MM.1S (cell line): ENCODE measurements at regions not wholly inside any gene's neighbourhood (a gene's known extent, or its start where the extent isn't known, plus 50 kb on each side); places are given as distances from the start of the nearest gene placed in this dataset.

ENCODE experiments used
- DNase-seq: peaks from one replicate; pipeline ENCODE4 v3.0.0-alpha.2; 2015
- H2AFZ ChIP-seq: fragments of 300-600 bp; sonication (generic); 2 replicates; pipeline ENCODE4 v1.6.0; 2016; ENCODE audit warnings: antibody characterized with exemption, low read length
- H3F3A ChIP-seq: fragments of 300-600 bp; sonication (generic); 2 replicates; pipeline ENCODE4 v1.6.1; 2016; ENCODE audit warnings: mild to moderate bottlenecking, antibody characterized with exemption, low read length, moderate library complexity, mixed read lengths; ENCODE audit not compliant: insufficient read depth
- H3K27ac ChIP-seq: fragments of 300-600 bp; sonication (generic); 2 replicates; pipeline ENCODE4 v1.5.1; 2016; ENCODE audit warnings: mild to moderate bottlenecking, low read length
- H3K27me3 ChIP-seq: fragments of 300-600 bp; sonication (generic); replicated peaks from 2 replicates; pipeline ENCODE4 v1.6.0; 2016; ENCODE audit warnings: low read length; ENCODE audit not compliant: insufficient read depth
- H3K36me3 ChIP-seq: fragments of 300-600 bp; sonication (generic); replicated peaks from 2 replicates; pipeline ENCODE4 v1.6.1; 2016; ENCODE audit warnings: mild to moderate bottlenecking, low read length, mixed read lengths; ENCODE audit not compliant: insufficient read depth
- H3K4me1 ChIP-seq: fragments of 300-600 bp; sonication (generic); 2 replicates; pipeline ENCODE4 v1.6.1; 2016; ENCODE audit warnings: low read length, mixed read lengths
- H3K4me2 ChIP-seq: fragments of 300-600 bp; sonication (generic); 2 replicates; pipeline ENCODE4 v1.6.0; 2016; ENCODE audit warnings: low read depth, low read length
- H3K4me3 ChIP-seq: fragments of 300-600 bp; sonication (generic); 2 replicates; pipeline ENCODE4 v1.5.1; 2016; ENCODE audit warnings: low read length, mixed read lengths
- H3K79me2 ChIP-seq: fragments of 300-600 bp; sonication (generic); 2 replicates; pipeline ENCODE4 v1.6.1; 2016; ENCODE audit warnings: mixed run types, low read length, mixed read lengths
- H3K9ac ChIP-seq: fragments of 300-600 bp; sonication (generic); 2 replicates; pipeline ENCODE4 v1.6.1; 2016; ENCODE audit warnings: low read length, mixed read lengths
- H3K9me2 ChIP-seq: fragments of 300-600 bp; sonication (generic); replicated peaks from 2 replicates; pipeline ENCODE4 v1.6.1; 2016; ENCODE audit warnings: mild to moderate bottlenecking, low read length, mixed read lengths; ENCODE audit not compliant: insufficient read depth
- H3K9me3 ChIP-seq: fragments of 300-600 bp; sonication (generic); replicated peaks from 2 replicates; pipeline ENCODE4 v1.6.1; 2016; ENCODE audit warnings: mild to moderate bottlenecking, low read length, mixed read lengths; ENCODE audit not compliant: insufficient read depth
- H4K20me1 ChIP-seq: fragments of 300-600 bp; sonication (generic); 2 replicates; pipeline ENCODE4 v1.6.1; 2016; ENCODE audit warnings: mild to moderate bottlenecking, low read length, moderate library complexity, mixed read lengths; ENCODE audit not compliant: insufficient read depth
- EZH2 ChIP-seq: fragments of 300-600 bp; sonication (generic); optimal IDR thresholded peaks from 2 replicates; pipeline ENCODE3; 2017; ENCODE audit warnings: low read depth, mild to moderate bottlenecking, antibody characterized with exemption, low read length, mixed read lengths
- EZH2phosphoT487 ChIP-seq: fragments of 300-600 bp; sonication (generic); IDR thresholded peaks from 2 replicates; pipeline ENCODE4 v1.6.1; 2018; ENCODE audit warnings: antibody characterized with exemption, low read length
- TF ChIP-seq, protein P1 (sequence below): fragments of 300-600 bp; sonication (generic); IDR thresholded peaks from 2 replicates; pipeline ENCODE4 v1.5.1; 2016; ENCODE audit warnings: antibody characterized with exemption, low read length, mixed read lengths

DNA sequence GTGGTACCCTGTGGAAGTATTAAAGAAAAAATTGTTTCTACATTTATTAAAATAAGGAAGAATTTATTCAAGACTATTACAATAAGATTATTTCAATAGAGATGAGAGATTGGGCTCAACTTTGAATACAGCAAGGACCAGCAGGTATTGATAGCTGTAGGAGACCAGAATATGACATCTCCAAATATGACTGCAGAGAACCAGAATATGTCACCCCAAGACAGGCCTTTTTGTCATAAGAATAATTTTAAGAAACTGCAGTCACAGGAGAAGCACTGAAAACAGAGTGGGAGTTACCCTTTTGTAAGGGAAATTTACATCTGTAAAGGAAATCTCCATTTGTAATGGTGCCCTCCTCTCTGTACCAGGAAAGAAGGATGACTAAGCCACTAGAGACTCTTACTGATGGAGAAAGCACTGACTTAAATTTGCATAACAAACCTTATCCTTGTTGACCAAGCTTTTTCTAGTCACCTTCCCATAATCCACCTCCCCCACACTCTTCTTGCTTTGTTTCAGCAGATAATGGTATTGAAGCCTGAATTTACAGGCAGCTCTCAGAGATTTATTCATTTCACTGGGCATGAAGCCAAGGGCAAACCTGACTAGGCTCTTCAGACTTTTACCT is 145.1 kb upstream of the RMP24 start:
- H3K79me2 ChIP-seq = no peaks in the 10 kb centered on the region
- no peak overlapping the region for H2AFZ ChIP-seq
- H3K27me3 ChIP-seq = no peaks in the 10 kb centered on the region
- H3K9me2 ChIP-seq = no peaks in the 10 kb centered on the region
- no peaks in the 10 kb centered on the region for H3K9me3 ChIP-seq
- no peaks in the 10 kb centered on the region for H3K36me3 ChIP-seq
- no peaks in the 10 kb centered on the region for H3F3A ChIP-seq
- no peak overlapping the region for H3K9ac ChIP-seq
- DNase-seq = no peak
- H3K4me1 ChIP-seq = no peaks in the 10 kb centered on the region
- TF ChIP-seq, protein P1, sequence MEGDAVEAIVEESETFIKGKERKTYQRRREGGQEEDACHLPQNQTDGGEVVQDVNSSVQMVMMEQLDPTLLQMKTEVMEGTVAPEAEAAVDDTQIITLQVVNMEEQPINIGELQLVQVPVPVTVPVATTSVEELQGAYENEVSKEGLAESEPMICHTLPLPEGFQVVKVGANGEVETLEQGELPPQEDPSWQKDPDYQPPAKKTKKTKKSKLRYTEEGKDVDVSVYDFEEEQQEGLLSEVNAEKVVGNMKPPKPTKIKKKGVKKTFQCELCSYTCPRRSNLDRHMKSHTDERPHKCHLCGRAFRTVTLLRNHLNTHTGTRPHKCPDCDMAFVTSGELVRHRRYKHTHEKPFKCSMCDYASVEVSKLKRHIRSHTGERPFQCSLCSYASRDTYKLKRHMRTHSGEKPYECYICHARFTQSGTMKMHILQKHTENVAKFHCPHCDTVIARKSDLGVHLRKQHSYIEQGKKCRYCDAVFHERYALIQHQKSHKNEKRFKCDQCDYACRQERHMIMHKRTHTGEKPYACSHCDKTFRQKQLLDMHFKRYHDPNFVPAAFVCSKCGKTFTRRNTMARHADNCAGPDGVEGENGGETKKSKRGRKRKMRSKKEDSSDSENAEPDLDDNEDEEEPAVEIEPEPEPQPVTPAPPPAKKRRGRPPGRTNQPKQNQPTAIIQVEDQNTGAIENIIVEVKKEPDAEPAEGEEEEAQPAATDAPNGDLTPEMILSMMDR = no peak
- TF ChIP-seq EZH2 = no peak
- TF ChIP-seq EZH2phosphoT487 = no peak
- H3K4me2 ChIP-seq = no peak overlapping the region
- no peak overlapping the region for H3K27ac ChIP-seq
- no peaks in the 10 kb centered on the region for H4K20me1 ChIP-seq
- no peak overlapping the region for H3K4me3 ChIP-seq

DNA sequence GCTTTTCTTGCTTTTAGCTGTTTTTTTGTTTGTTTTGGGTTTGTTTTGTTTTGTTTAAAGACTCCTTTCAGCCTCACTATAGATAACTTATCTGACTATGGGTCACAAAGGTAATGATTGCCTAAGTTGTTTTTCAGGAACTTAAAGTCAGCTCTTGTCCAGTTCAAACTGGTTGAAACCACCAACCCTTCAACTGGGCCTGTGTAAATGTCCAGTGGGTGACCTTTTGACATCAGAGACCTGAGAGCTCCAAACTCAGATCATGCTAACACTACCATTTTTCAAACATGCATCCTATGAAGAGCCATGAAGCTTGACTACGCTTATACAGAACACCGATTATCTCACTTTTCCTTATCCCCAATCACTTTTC is 144.6 kb upstream of the RMP24 start:
- DNase-seq = no peak
- Histone ChIP-seq H3K79me2 (no peaks in the 10 kb centered on the region), H3K9me2 (no peaks in the 10 kb centered on the region), H3K27ac (no peak overlapping the region), H3K4me3 (no peak overlapping the region), H3K36me3 (no peaks in the 10 kb centered on the region), H3K4me1 (no peaks in the 10 kb centered on the region), H3K9ac (no peak overlapping the region), H3K9me3 (no peaks in the 10 kb centered on the region), H3K4me2 (no peak overlapping the region), H3F3A (no peaks in the 10 kb centered on the region), H3K27me3 (no peaks in the 10 kb centered on the region), H4K20me1 (no peaks in the 10 kb centered on the region), H2AFZ (no peak overlapping the region)
- TF ChIP-seq, protein P1 = no peak
- no peak for TF ChIP-seq EZH2phosphoT487
- no peak for TF ChIP-seq EZH2

DNA sequence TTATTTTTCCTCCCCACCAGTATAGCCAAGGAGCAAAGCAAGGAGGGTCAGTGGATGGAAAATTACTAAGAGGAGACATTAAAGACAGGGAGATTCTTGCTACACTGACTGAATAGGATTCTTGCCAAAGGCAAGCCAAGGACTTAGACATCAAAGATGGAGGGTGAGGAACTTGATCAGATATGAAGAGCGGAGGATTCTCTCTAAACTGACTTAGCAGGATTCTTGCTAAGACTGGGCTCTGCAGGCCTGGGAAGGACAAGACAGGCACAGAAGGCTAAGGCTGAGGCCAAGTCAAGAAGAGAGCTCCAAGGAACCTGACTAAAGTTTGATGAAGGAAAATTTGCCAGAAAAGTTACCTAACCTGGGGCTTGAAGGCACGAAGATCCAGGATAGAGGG is 143.9 kb upstream of the RMP24 start:
- H3K4me2 ChIP-seq = no peak overlapping the region
- no peaks in the 10 kb centered on the region for H3K4me1 ChIP-seq
- H3K27me3 ChIP-seq = no peaks in the 10 kb centered on the region
- no peaks in the 10 kb centered on the region for H3K9me2 ChIP-seq
- H4K20me1 ChIP-seq = no peaks in the 10 kb centered on the region
- no peak overlapping the region for H2AFZ ChIP-seq
- no peaks in the 10 kb centered on the region for H3K79me2 ChIP-seq
- no peaks in the 10 kb centered on the region for H3K36me3 ChIP-seq
- no peak overlapping the region for H3K9ac ChIP-seq
- H3K9me3 ChIP-seq = no peaks in the 10 kb centered on the region
- TF ChIP-seq, protein P1 = no peak
- TF ChIP-seq EZH2 (no peak), EZH2phosphoT487 (no peak)
- DNase-seq = no peak
- H3K4me3 ChIP-seq = no peak overlapping the region
- no peak overlapping the region for H3K27ac ChIP-seq
- H3F3A ChIP-seq = no peaks in the 10 kb centered on the region
